Large intestine (tissue), 3 donors: ENCODE measurements at regions not wholly inside any gene's neighbourhood (a gene's known extent, or its start where the extent isn't known, plus 50 kb on each side); places are given as distances from the start of the nearest gene placed in this dataset.
A peak's percentile ranks its signal among the peaks of the same experiment; 100 is the strongest.
"Not testable (repeated sequence)": the region's sequence is repeated elsewhere in the genome, so short reads cannot be mapped to it uniquely, and the experiment has no call there.

Experiments
- DNase-seq, 2 donors: peaks; one replicate each; pipeline versions ENCODE4 v3.0.0 to v3.0.0-alpha.2; 2013
- H3K27ac ChIP-seq: one replicate; pipeline ENCODE4 v1.5.1; 2013; ENCODE audit warnings: low read length
- H3K27me3 ChIP-seq: 2 replicates; pipeline ENCODE4 v1.6.1; 2013; ENCODE audit warnings: low read length; ENCODE audit not compliant: control insufficient read depth, insufficient read depth
- H3K36me3 ChIP-seq: 2 replicates; pipeline ENCODE4 v1.6.1; 2013; ENCODE audit warnings: low read length; ENCODE audit not compliant: control insufficient read depth, insufficient read depth
- H3K4me1 ChIP-seq: one replicate; pipeline ENCODE4 v1.6.1; 2013; ENCODE audit warnings: low read length; ENCODE audit not compliant: control insufficient read depth, insufficient read depth
- H3K4me3 ChIP-seq: one replicate; pipeline ENCODE4 v1.5.1; 2013; ENCODE audit warnings: low read length
- H3K9me3 ChIP-seq: one replicate; pipeline ENCODE4 v1.6.1; 2013; ENCODE audit warnings: mild to moderate bottlenecking, low read depth, low read length, moderate library complexity; ENCODE audit not compliant: control insufficient read depth
- WGBS: methylation state at CpG from one replicate; pipeline ENCODE4 v1.1.5; 2013; ENCODE audit warnings: low lambda C conversion rate; ENCODE audit not compliant: insufficient coverage; 5-methylcytosine and 5-hydroxymethylcytosine counted together

- WGBS, result no CpG with 5 or more reads among the region's 21 CpGs
- Histone ChIP-seq H3K4me1 (no peaks in the 10 kb centered on the region), H3K36me3 (no peaks in the 10 kb centered on the region), H3K9me3 (no peaks in the 10 kb centered on the region), H3K27ac (no peak overlapping the region), H3K4me3 (no peak overlapping the region), H3K27me3 (peaks cover 15% of the 10 kb centered on the region)
- DNase-seq, result no peak
These were observed 75.4 kb downstream of the MRPL36 start for GRCh38 chr5:1723957-1724821.

GRCh38 chr5:1723476-1723875, 76.2 kb downstream of the MRPL36 start:
- Histone ChIP-seq H3K27me3 (peaks cover 15% of the 10 kb centered on the region), H3K4me3 (no peak overlapping the region), H3K9me3 (no peaks in the 10 kb centered on the region), H3K27ac (no peak overlapping the region), H3K36me3 (no peaks in the 10 kb centered on the region), H3K4me1 (no peaks in the 10 kb centered on the region)
- no peak for DNase-seq
- WGBS, result no CpG with 5 or more reads among the region's 7 CpGs

- Histone ChIP-seq H3K4me3 (no peak overlapping the region), H3K36me3 (no peaks in the 10 kb centered on the region), H3K9me3 (peaks cover 4% of the 10 kb centered on the region), H3K4me1 (no peaks in the 10 kb centered on the region), H3K27me3 (peaks cover 15% of the 10 kb centered on the region), H3K27ac (no peak overlapping the region)
- no CpG with 5 or more reads among the region's 13 CpGs for WGBS
- no peak for DNase-seq
These were observed 76.8 kb downstream of the MRPL36 start for GRCh38 chr5:1722877-1723276.

GRCh38 chr5:1720396-1721110, 79.1 kb downstream of the MRPL36 start:
- Histone ChIP-seq H3K9me3 (peaks cover 4% of the 10 kb centered on the region), H3K36me3 (no peaks in the 10 kb centered on the region), H3K27me3 (peaks cover 13% of the 10 kb centered on the region), H3K4me3 (no peak overlapping the region), H3K4me1 (no peaks in the 10 kb centered on the region), H3K27ac (no peak overlapping the region)
- no CpG with 5 or more reads among the region's 21 CpGs for WGBS
- DNase-seq, result no peak

- Histone ChIP-seq H3K36me3 (no peaks in the 10 kb centered on the region), H3K27ac (no peak overlapping the region), H3K4me1 (no peaks in the 10 kb centered on the region), H3K27me3 (peaks cover 6% of the 10 kb centered on the region), H3K9me3 (peaks cover 4% of the 10 kb centered on the region), H3K4me3 (no peak overlapping the region)
- no peak for DNase-seq
- 81% methylated on average over 4 of the region's 5 CpGs for WGBS
These were observed 79.8 kb downstream of the MRPL36 start for GRCh38 chr5:1719860-1720259.

- Histone ChIP-seq H3K4me1 (no peaks in the 10 kb centered on the region), H3K4me3 (no peak overlapping the region), H3K27ac (no peak overlapping the region), H3K27me3 (peaks cover 3% of the 10 kb centered on the region), H3K9me3 (peaks cover 4% of the 10 kb centered on the region), H3K36me3 (no peaks in the 10 kb centered on the region)
- no peak for DNase-seq
- WGBS, result 71% methylated on average over 1 of the region's 3 CpGs
These were observed 81.0 kb downstream of the MRPL36 start for GRCh38 chr5:1718669-1719068.

- DNase-seq, result not testable (repeated sequence)
These were observed 89.5 kb downstream of the MRPL36 start for GRCh38 chr5:1710091-1710490.

GRCh38 chr5:1709171-1709803, 90.3 kb downstream of the MRPL36 start:
- H3K27me3 ChIP-seq, result no peaks in the 10 kb centered on the region
- DNase-seq, result peak; percentile 25 to 61
- no peak overlapping the region for H3K4me3 ChIP-seq
- H3K4me1 ChIP-seq, result no peaks in the 10 kb centered on the region
- no peak overlapping the region for H3K27ac ChIP-seq
- H3K9me3 ChIP-seq, result no peaks in the 10 kb centered on the region
- no peaks in the 10 kb centered on the region for H3K36me3 ChIP-seq
- WGBS, result 20% methylated on average over 1 of the region's 16 CpGs

More at GRCh38 chr5:1710091-1710490, 89.5 kb downstream of the MRPL36 start:
- not testable (repeated sequence) for H3K9me3 ChIP-seq, H3K27ac ChIP-seq, H3K4me1 ChIP-seq, H3K4me3 ChIP-seq, H3K36me3 ChIP-seq, H3K27me3 ChIP-seq
- WGBS, result no CpG with 5 or more reads among the region's 21 CpGs

- no CpG with 5 or more reads among the region's 7 CpGs for WGBS
- no peak for DNase-seq
- no peaks in the 10 kb centered on the region for H3K36me3 ChIP-seq
- no peak overlapping the region for H3K4me3 ChIP-seq
- H3K4me1 ChIP-seq, result no peaks in the 10 kb centered on the region
- no peak overlapping the region for H3K27ac ChIP-seq
- H3K27me3 ChIP-seq, result no peaks in the 10 kb centered on the region
- H3K9me3 ChIP-seq, result no peaks in the 10 kb centered on the region
These were observed 91.0 kb downstream of the MRPL36 start for GRCh38 chr5:1708592-1709141.

- H3K4me3 ChIP-seq, result no peak overlapping the region
- peaks cover 3% of the 10 kb centered on the region for H3K27me3 ChIP-seq
- no peaks in the 10 kb centered on the region for H3K9me3 ChIP-seq
- no peaks in the 10 kb centered on the region for H3K36me3 ChIP-seq
- whole genome bisulfite sequencing, result 100% methylated on average over 1 of the region's 10 CpGs
- DNase-seq, result no peak
- H3K27ac ChIP-seq, result no peak overlapping the region
- no peaks in the 10 kb centered on the region for H3K4me1 ChIP-seq
These were observed 92.2 kb downstream of the MRPL36 start for GRCh38 chr5:1707467-1707866.
